Hematopoietic multipotent progenitor cell treated with erythropoietin and hydrocortisone succinate and interleukin-3 and kit ligand, for 8 days (in vitro differentiated cells): ENCODE measurements at regions not wholly inside any gene's neighbourhood (a gene's known extent, or its start where the extent isn't known, plus 50 kb on each side); places are given as distances from the start of the nearest gene placed in this dataset.

Experiments
- DNase-seq: peaks from one replicate; pipeline ENCODE4 v3.0.0-alpha.2; 2015

DNA sequence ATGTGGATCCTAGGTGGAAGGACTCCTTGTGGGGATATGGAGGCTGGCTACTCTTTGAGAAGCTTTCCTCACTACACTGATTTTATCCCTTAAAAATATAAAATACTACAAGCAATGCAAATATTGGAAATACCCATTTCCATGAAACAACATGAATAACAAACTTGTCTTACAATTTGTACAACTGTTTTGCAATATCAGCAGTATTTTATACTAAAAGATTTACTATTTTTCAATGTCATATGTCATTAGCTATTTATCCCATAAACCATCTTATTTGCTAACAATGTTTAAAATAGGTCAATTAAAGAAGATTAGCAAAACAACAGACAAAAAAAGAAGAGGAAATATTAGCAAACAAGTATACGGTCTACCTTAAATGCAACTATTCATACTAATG, 1674.1 kb downstream of the PCDH7 start:
- no peak for DNase-seq

DNA sequence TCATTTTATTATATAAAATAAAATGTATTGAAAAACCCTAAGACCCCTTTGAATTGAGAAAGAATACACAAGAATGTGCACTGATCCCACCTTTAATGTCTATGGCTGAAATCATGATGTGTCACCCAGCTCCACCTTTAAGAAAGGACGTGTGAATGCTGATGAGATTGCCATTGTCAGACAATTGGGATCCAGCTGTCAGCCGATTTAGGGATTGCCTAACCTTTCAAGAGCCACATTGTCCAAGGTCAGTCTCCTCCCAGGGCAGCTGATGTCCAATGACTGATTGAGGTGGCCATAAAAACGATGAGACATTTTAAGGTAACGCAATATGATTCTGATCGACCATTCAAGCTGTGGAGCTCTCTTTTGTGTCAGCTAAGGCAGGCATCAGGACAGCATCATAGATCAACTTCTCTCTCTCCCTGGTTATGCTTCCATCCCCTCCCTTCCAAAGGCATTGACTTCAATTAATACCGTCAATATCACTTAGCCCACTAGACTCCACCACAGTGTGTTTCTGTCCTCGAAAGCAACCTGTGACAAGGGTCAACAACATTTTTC, 1676.4 kb downstream of the PCDH7 start:
- no peak for DNase-seq

DNA sequence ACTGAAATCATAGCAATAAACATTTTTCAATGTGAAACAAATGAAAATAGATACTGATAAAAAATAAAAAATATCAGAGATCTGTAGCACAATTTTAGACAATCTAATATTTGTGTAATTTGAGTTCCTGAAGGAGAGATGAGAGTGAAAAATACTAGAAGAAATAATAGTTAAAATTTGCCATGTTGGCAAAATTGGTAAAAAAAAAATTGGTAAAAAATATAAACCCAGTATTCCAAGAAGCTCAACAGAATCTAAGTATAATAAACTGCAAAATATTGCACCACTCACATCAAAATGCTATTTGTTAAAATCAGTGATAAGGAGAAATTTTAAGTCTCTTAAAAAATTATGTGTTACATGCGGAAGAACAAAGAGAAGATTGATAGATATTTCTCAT, 1680.7 kb downstream of the PCDH7 start:
- no peak for DNase-seq

DNA sequence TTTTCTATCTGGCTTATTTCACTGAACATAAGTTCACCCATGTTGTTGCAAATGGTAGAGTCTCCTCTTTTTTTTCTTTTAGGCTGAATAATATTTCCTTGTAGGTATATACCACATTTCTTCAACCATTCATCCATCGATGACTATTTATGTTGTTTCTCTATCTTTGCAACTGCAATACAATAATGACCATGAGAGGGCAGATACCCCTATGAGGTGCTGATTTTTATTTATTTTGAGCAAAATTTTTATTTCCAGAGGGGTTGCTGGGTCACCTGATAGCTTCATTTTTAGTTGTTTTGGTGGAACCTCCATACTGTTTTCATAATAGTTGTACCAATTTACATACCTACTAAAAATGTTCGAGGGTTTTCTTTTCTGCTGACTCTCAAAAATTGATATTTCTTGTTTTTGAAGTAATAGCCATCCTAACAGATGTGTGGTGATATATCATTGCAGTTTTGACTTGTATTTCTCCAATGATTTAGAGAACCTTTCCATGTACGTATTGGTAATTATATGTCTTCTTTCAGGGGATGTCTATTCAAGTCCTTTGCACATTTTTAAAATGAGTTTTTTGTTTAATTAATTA, 1697.0 kb downstream of the PCDH7 start:
- no peak for DNase-seq

DNA sequence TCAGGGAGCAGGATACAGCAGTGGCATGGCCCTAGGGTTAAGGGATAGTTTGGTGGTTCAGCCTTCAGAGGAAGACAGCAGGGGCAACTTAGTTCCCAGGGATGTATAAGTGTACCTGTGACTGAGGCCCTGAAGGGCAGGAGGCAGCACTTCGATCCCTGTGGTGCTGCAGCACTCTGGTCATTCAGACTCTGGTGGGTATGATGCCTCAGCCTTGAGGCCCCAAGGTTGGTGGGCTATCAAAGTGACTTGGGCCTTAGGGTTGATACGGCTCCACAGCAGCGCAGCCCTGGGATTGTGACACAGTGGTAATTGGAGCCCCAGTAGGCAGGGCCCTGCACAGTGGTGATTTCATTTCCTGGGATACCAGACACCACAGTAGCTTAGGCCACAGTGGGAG, 1703.1 kb downstream of the PCDH7 start:
- DNase-seq, result no peak

DNA sequence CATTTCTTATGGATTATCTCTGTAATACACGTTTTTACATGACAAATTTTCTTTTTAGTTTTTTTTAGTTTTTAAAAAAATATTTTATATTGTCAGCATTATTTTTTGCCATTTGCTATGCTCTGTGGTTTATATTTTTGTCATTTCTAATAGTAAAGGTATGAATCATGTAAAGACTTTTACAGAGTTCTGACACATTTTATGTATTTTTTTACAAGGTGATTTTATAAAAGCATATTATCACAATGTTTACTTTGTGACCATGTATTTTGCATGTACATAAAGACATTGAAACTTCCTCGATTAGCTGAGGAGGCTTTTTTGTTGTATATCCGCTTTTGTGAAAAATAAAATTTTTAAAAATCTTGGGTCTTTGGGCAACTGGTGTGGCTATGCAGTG, 1705.1 kb downstream of the PCDH7 start:
- DNase-seq, result no peak

DNA sequence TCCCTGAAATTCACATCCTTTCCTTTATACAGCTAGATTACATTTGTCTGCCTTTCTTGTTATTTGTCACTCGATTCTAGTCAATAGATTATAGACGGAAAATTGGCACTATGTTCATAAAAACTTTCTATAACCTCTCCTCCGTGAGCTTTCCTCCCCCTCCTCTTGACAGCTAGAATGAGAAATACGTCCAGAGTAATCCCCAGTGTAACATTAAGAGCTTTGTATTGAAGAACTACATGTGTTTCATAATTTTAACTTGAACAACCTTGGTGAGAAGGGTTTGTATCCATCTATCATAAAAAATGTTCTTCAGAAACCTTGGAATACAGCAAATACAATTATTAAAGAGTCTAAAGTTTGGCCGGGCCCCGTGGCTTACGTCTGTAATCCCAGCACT, 1707.4 kb downstream of the PCDH7 start:
- no peak for DNase-seq

DNA sequence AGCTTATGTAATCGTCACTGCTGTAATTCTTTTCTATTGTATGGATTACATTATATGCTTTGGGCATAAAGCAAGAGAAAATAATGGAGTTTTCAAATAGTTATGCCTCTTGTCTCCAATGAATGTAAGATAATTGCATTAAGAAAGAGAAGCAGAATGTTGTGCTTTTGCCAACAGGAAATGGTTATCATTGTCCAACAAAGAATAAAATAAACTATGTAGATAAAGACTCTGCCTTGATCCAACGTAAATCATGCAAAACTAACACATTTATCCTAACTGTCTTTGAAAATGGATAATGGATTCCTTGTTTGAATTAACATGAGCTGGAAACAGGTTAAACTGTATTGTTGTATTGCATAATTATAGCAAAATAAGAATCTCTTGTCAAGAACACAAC, 1709.0 kb downstream of the PCDH7 start:
- DNase-seq, result no peak

DNA sequence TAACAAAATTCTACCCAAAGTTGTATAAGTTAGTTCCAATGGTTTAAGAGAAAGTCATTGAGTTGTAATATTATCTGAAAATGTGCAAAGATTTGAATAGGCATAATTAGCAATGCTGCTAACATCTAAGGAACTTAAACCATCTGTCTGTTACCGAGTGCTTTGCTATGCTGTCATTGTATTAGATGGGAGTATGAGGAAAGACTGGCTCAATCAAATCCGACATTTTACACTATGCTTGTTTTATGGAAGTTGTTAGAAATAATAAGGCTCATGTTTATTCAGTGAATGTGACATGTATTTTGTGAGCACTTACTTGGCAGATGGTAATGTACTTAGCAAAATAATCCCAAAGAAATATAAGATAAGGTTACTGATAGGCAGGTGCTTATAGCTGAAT, 1715.1 kb downstream of the PCDH7 start:
- no peak for DNase-seq

DNA sequence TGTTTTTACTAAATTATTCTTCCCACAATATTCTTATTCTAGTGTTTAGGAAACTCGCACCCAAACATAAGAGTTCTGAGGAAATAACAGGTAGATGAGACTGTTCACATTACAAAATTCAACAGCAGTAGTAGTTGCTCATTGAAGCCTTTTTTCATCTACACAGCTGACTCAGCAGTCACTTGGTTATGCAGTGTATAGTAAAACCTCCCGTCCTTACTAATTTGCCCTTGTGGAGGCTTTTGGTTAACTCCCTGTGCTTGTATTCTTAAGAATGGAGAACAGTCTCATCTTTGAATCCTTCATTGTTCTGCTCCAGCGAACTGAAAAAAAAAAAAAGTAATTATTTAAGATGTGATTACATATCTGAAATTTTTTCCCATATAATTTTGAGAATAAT, 1716.6 kb downstream of the PCDH7 start:
- DNase-seq, result no peak

DNA sequence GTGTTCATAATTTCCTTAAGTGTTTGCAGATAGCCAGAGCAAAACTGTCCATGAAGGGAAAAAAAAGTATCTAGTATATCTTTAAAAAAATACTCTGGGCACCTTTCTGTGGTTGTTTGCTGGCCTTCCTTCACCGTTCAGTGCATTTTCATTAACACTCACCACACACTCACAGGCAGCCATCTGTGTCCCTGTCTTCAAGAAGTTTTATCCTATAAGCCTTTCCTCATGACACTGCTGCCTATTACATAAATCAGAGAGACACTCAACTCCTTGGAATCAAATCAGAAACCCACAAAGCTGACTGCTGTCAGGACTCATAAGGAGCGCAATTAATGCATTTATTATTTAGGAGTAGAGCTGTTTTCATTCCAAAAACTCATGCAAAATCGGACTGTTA, 1720.2 kb downstream of the PCDH7 start:
- no peak for DNase-seq

DNA sequence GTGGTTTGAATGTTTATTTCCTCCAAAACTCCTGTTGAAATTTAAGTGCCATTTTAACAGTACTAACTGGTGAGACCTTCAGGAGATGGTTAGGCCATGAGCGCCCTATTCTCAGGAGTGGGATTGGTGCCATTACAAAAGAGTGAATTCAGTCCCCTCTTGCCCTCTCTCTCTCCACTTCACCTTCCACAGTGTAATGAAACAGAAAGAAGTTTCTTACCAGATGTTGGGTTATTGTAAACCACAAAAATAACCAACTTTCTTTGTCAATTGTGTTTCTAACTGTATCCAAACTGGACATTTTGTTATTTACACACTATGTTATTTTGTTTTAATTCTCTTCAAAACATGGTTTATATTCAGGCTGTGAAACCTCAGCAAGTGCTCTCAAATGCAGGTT, 1734.3 kb downstream of the PCDH7 start:
- DNase-seq, result no peak

DNA sequence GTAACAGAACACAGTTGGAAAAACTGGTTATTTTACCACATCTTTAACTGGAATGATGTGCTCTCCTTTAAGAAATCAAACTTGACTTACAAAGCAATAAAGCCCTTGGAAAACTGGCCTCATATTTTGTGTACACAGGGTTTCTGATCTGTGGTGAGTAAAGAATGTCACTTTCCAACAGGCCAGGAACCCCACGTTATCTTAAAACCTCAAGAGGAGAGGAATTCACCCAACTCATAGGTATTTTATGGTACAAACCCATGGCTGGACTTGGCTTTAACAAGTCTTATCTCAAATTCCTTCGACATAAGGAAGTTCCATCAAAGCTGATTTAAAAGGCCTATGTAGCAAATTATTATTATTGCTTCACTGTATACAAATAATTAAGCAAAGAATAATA, 1735.1 kb downstream of the PCDH7 start:
- DNase-seq, result no peak

DNA sequence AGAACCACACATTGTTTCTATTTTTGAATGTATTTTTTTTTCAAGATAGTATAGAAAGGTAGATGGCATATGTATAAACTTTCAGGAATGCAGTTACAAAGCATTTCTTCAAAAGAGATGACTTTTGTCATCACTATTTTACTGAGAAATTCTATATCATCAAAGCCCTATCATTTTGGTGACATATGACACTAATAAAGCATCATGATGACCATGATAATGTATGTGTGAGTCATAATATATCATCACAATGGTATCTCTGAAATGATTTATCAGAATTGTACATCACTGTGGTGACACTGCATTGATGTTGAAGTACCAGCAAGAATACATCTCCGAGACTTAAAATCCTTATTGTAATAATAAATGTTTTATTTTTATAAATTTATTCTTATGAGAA, 1740.8 kb downstream of the PCDH7 start:
- DNase-seq, result no peak

DNA sequence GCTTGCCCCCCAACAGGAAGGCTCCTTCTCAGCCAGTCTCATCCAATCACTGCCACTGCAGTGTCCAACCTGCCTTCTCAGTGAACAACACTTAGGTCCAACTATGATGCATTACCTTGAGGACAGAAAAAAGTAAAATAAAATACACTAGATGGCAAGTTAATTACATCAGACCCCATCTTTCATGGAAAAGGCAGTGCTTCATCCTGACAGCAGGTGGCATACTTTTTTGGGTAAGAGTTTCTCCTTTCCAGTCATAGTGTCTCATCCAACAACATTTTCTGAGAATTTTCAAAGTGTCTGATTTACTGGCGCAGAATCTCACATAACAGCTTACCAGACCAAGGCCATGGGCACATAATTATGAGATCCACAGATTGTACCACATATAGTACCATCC, 1742.8 kb downstream of the PCDH7 start:
- DNase-seq, result peak; percentile 4

DNA sequence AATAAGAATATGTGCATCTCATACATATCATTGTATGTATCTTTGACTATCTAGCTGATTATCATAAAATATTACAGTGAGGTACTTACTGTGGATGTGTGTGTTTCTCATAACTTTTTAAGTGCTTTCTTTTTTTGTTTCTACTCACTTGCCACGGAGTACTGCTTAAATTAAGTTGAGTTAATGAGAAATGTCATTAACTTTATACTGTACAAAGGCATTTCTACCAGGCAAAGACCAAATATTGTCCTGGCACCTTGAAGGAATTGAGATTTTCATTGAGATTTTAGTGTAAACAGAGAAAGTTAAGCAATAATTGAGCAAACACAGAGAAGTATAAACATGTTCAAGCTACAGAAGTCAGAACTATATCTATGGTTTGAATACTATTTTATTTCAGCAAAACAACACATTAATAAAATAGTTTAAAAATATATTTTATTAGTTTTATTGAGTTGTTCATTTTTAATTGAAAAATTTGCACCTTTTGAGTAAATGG, 1750.0 kb downstream of the PCDH7 start:
- no peak for DNase-seq

DNA sequence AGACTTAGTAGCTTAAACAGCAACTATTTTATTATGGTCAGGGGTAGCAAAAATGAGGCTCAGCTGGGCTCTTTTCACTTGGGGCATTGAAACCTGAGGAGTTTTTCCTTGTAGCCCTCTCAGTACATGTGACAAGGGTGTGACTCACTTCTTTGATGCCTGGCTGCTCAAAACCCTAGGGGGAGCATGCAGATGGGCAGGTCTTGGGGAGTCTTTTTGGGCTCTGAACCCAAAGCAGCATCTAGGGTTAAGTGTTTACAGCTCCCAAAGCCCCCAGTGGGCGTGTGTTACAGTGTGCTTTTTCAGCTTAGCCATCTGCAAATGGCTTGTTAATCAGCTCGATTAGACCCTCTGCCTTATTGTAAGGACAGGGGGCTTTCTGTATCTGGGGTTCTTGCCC, 1752.7 kb downstream of the PCDH7 start:
- DNase-seq, result no peak

DNA sequence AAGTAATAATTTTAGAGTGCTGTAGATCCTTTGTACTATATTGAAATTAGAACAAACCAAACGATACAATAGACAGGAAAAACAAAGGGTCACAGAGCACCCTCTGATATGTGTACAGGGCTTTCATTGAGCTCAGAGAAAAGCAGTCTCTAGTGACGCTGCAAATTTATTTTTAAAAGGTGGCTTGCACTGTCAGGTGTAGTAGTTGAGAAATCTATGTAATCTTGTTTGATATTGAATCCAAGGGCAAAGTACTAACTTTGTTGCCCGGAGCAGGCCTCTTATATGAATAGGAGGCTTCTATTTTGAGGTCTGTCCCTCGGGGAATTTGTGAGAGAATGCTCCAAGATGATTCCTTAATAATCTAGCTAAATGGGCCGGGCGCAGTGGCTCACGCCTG, 1755.5 kb downstream of the PCDH7 start:
- DNase-seq, result no peak

DNA sequence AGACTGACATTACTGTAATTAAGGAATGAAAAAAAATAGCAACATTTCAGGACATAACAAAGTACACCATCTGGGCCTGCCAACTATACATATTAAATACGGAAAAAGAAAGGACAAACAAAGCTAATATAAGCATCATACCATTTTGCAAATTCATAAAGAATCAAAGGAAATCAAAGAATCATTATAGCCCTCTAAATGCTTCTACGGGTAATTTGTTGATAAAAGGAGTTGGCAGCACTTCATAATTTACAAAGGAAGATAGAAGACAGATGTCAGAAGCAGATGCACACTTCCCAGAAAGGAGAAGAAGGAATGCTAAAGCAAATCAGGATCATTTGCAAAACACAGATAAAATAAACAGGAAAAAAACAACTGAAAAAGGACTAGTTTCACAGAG, 1757.3 kb downstream of the PCDH7 start:
- no peak for DNase-seq

DNA sequence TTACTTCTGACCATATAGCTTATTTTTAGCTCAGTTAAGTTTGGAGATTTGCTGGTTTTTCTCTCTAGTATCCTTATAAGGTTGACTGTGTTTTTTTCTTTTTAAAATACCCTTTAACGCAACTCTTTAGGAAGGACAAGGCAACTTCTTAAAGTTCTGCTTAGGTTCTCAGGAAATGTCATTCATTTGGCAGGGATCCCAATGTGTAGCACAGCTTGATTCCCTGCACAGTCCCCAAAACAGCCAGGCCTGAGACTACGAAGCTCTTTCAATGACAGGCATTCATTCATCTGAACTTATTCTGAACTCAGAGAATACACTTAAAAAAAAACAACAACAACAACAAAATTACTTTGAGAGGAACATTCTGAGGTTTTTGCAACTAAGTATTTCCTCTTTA, 1765.8 kb downstream of the PCDH7 start:
- no peak for DNase-seq

DNA sequence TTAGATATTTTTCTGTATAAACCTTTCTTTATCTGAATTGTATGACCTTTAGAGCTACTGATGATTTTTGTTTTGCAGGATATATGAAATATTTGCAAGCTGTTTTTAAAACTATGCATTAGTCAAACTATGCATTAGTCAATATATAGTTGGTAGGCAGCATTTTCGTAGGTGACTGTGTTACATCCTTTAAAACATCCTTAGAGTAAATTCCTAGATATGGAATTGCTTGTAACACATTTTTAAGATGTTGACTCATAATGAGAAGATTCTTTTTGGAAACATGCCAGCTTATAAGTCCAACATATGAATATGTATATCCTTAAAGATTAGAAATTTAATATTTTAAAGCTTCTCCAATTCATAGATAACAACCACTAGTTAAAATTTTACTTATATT, 1768.5 kb downstream of the PCDH7 start:
- DNase-seq, result no peak

DNA sequence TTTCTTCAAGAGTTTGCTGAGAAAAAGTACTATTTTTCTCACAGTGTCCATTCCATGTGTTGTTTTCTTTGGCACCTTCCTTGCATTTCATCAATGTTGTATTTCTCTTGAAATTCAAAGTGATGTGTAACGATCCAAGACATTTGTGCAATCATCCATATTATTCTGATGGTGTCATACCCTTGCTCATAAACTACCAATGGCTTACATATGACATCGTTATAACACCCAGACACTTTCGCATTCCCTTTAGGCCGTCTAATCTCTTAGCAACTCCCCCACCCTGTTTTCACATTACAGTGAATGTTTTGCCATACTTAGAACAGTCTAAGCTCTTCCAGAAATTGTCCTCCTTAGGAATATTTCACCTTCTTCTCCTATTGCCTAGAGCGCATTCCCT, 1779.0 kb downstream of the PCDH7 start:
- no peak for DNase-seq

DNA sequence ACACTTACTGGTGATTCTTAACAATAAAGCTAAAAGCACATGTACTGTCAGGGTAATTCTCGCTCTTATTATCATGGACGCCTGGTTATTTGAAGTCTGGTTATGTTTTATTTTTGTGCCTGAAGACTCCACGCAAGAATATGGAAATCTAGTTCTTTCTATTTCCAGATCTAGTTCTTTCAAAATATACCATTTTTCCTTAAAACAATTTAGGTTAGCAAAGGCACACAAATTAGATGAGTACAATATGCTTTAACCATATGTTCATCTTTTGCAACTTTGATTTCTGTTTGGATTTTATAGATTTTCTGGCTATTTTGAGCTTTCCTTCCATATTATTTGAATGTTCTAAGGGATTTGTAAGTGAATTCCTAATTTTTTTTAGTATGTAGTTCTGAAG, 1783.1 kb downstream of the PCDH7 start:
- no peak for DNase-seq

DNA sequence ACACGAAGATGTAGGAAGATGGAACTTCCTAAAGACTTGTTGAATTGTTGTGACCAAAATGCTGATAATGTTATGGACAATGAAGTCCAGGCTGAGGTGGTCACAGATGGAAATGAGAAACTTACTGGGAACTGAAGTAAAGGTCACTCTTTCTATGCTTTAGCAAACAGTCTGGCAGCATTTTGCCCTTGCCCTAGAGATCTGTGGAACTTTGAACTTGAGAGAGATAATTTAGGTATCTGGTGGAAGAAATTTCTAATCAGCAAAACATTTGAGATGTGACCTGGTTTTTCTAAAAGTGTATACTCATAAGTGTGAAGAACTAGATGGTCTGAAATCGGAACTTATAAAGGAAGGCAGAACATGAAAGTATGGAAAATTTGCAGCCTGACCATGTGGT, 1785.9 kb downstream of the PCDH7 start:
- DNase-seq, result no peak

DNA sequence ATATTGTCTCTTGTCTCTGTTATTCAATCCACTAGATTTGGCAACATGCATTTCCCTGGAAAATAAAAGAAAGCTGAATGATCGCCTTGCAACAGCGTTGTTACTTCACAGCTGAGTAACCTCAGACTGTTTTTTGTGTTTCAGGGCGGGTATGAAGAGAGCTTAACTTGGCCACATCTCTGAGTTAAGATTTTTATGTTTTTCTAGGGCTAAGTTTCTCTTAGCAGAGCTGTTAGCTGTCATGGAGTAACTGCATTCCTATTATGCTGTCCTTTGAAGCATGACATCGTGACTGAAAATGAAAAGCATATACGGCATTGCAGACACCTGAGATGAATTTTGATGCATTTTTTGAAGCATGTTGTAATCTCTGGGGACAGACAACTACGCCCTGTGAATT, 1798.9 kb downstream of the PCDH7 start:
- DNase-seq, result no peak

DNA sequence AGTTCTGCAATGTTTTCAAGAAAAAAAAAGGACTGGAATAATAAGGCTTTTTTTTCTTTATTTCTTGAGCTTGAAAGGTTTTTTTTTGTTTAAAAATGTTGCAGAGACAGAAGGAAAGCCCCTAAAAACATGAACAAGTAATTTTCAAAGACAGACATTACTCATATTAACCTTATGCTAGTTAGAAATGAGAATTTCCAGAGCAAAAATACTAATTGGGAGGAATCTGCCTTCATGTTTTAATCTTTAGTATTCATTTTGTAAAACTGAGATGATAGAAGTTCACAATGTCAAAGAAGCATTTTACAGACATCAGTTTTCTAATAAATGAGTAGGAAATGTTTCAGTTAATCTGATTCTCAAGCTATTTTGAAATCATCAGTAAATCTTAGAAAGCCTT, 1805.3 kb downstream of the PCDH7 start:
- no peak for DNase-seq
